HepG2 (cell line): ENCODE measurements at regions not wholly inside any gene's neighbourhood (a gene's known extent, or its start where the extent isn't known, plus 50 kb on each side); places are given as distances from the start of the nearest gene placed in this dataset.

Source experiments
- ATAC-seq: fragments of 200-7000 bp; cut with Tn5 transposase; 3 replicates; pipeline ENCODE4 v1.9.1; 2020; ENCODE audit warnings: mild to moderate bottlenecking, moderate library complexity
- BruUV-seq: library from RNA; stranded (reverse); fragments of 400-500 nt; replicated peaks from 2 replicates; lab custom pipeline; 2021; lab: Mats Ljungman, UMichigan
- CTCF ChIA-PET: fragments of 300-600 bp; formaldehyde crosslinking; extraction: SDS; loops from one replicate; lab custom pipeline; 2021; ENCODE audit warnings: low total read pairs, inconsistent platforms, low intra/inter-chr PET ratio; lab: Yijun Ruan, JAX
- POLR2A ChIA-PET: fragments of 350-600 bp; sonication (Branson Sonifier 250); formaldehyde crosslinking; loops from one replicate; lab custom pipeline; 2020; ENCODE audit warnings: antibody characterized with exemption, inconsistent platforms; lab: Yijun Ruan, JAX
- DNase-seq: peaks from one replicate; pipeline ENCODE4 v3.0.0-alpha.2; 2015; ENCODE audit warnings: low spot score
- FAIRE-seq: peaks from 3 replicates; lab custom pipeline; 2011; peaks lifted over from hg19 to GRCh38; lab: Jason Lieb, UNC
- H2AFZ ChIP-seq: one replicate; pipeline ENCODE4 v1.6.1; 2011; ENCODE audit warnings: low read length, inconsistent platforms
- H3K27ac ChIP-seq: fragments of 300-600 bp; 3 replicates; pipeline ENCODE4 v1.8.0; 2011; ENCODE audit warnings: mixed run types, mild to moderate bottlenecking, mixed read lengths, low read length, inconsistent platforms; ENCODE audit not compliant: insufficient read depth; ENCODE audit errors: extremely low read length
- H3K27me3 ChIP-seq, 2 experiments: fragments of 200-600 bp in 1 of 2; 2 replicates in 1 of 2; 3 replicates in 1 of 2; pipeline versions ENCODE4 v1.6.0 to v1.8.0; 2011; ENCODE audit warnings: low read length in 2 of 2, mild to moderate bottlenecking in 2 of 2, moderate library complexity in 2 of 2, inconsistent platforms in 1 of 2; ENCODE audit not compliant: insufficient read depth in 2 of 2, control insufficient read depth in 1 of 2
- H3K36me3 ChIP-seq, 2 experiments: fragments of 200-600 bp in 1 of 2; replicated peaks in 1 of 2; 2 replicates in 1 of 2; 3 replicates in 1 of 2; pipeline versions ENCODE4 v1.5.1 to v1.8.0; 2011; ENCODE audit warnings: low read length in 2 of 2, inconsistent platforms in 1 of 2; ENCODE audit not compliant: insufficient read depth in 2 of 2, control insufficient read depth in 1 of 2
- H3K4me1 ChIP-seq: 2 replicates; pipeline ENCODE4 v1.5.1; 2012; ENCODE audit warnings: low read length, inconsistent platforms; ENCODE audit not compliant: insufficient read depth
- H3K4me2 ChIP-seq: 2 replicates; pipeline ENCODE4 v1.6.0; 2011; ENCODE audit warnings: low read depth, low read length, inconsistent platforms
- H3K4me3 ChIP-seq, 3 experiments: fragments of 200-600 bp in 1 of 3; sonication (generic), shearing (Covaris generic) in 1 of 3; replicated peaks in 1 of 3; 2 replicates each; pipeline ENCODE4 v1.5.1; 2011 to 2016; ENCODE audit warnings: low read length in 3 of 3, inconsistent platforms in 2 of 3, low read depth in 2 of 3, mild to moderate bottlenecking in 2 of 3, control low read depth in 1 of 3, mixed read lengths in 1 of 3; ENCODE audit not compliant: insufficient read depth in 1 of 3
- H3K79me2 ChIP-seq: one replicate; pipeline ENCODE4 v1.6.1; 2011; ENCODE audit warnings: low read length, inconsistent platforms; ENCODE audit not compliant: insufficient read depth
- H3K9ac ChIP-seq: 2 replicates; pipeline ENCODE4 v1.6.0; 2011; ENCODE audit warnings: mild to moderate bottlenecking, low read depth, low read length, inconsistent platforms; ENCODE audit not compliant: insufficient read depth
- H3K9me3 ChIP-seq: 2 replicates; pipeline ENCODE4 v1.5.1; 2012; ENCODE audit warnings: mild to moderate bottlenecking, low read length
- H4K20me1 ChIP-seq: 2 replicates; pipeline ENCODE4 v1.6.0; 2011; ENCODE audit warnings: inconsistent platforms, mild to moderate bottlenecking, low read length, moderate library complexity; ENCODE audit not compliant: insufficient read depth
- ATF3 ChIP-seq: sonication (generic); formaldehyde crosslinking; IDR thresholded peaks from 2 replicates; pipeline ENCODE4 v1.4.0; 2020; ENCODE audit warnings: missing genetic modification reagents
- BCL6 ChIP-seq: IDR thresholded peaks from 2 replicates; pipeline ENCODE4 v1.6.1; 2016; ENCODE audit warnings: missing genetic modification reagents, missing compliant biosample characterization
- FOXO1 ChIP-seq: sonication (generic); formaldehyde crosslinking; IDR thresholded peaks from 2 replicates; pipeline ENCODE4 v1.4.0; 2020; ENCODE audit warnings: missing genetic modification reagents
- ISX ChIP-seq: sonication (generic); formaldehyde crosslinking; conservative IDR thresholded peaks from 2 replicates; pipeline ENCODE4 v1.5.0; 2020; ENCODE audit warnings: missing genetic modification reagents
- KLF15 ChIP-seq: sonication (generic); formaldehyde crosslinking; IDR thresholded peaks from 2 replicates; pipeline ENCODE4 v1.8.1; 2023; ENCODE audit warnings: borderline replicate concordance, mild to moderate bottlenecking, inconsistent platforms, missing genetic modification reagents, mixed read lengths
- POGZ ChIP-seq: sonication (generic); formaldehyde crosslinking; IDR thresholded peaks from 2 replicates; pipeline ENCODE4 v1.4.0; 2020; ENCODE audit warnings: mild to moderate bottlenecking, missing genetic modification reagents
- RORA ChIP-seq: sonication (generic); formaldehyde crosslinking; IDR thresholded peaks from 2 replicates; pipeline ENCODE4 v1.5.0; 2020; ENCODE audit warnings: mild to moderate bottlenecking, missing genetic modification reagents, moderate library complexity
- SMARCC2 ChIP-seq: fragments of 450-650 bp; IDR thresholded peaks from 2 replicates; pipeline ENCODE4 v1.6.1; 2017; ENCODE audit warnings: antibody characterized with exemption, mild to moderate bottlenecking
- ZBTB49 ChIP-seq: sonication (generic); formaldehyde crosslinking; IDR thresholded peaks from 2 replicates; pipeline ENCODE4 v1.4.0; 2020; ENCODE audit warnings: missing genetic modification reagents, borderline replicate concordance
- ZFP41 ChIP-seq: sonication (generic); formaldehyde crosslinking; IDR thresholded peaks from 2 replicates; pipeline ENCODE4 v1.4.0; 2020; ENCODE audit warnings: mild to moderate bottlenecking, missing genetic modification reagents, borderline replicate concordance
- ZNF232 ChIP-seq: sonication (generic); formaldehyde crosslinking; IDR thresholded peaks from 2 replicates; pipeline ENCODE4 v1.4.0; 2020; ENCODE audit warnings: missing genetic modification reagents, borderline replicate concordance
- ZNF710 ChIP-seq: sonication (generic); formaldehyde crosslinking; IDR thresholded peaks from 2 replicates; pipeline ENCODE4 v1.5.0; 2020; ENCODE audit warnings: mild to moderate bottlenecking, missing genetic modification reagents, borderline replicate concordance
- WGBS: methylation state at CpG from one replicate; pipeline ENCODE4 v1.1.6; 2017; ENCODE audit warnings: low lambda C conversion rate; 5-methylcytosine and 5-hydroxymethylcytosine counted together
- in situ Hi-C: cut with HindIII; loops from 2 replicates; pipeline ENCODE4 v1.10.0; 2017; ENCODE audit warnings: low pct_unique_long_range_greater_than_20kb; ENCODE audit not compliant: extremely low pct_ligation_motif_present
- intact Hi-C: fragments of 100-400 bp; cut with micrococcal nuclease; formaldehyde crosslinking; loops from one replicate; pipeline ENCODE4 v1.10.0; 2022; ENCODE audit not compliant: unreplicated experiment

- TF ChIP-seq RORA (CRISPR knock-in tag) (no peak), KLF15 (no peak), ZNF232 (CRISPR knock-in tag) (no peak), BCL6 (CRISPR knock-in tag) (no peak), ZNF710 (no peak), FOXO1 (CRISPR knock-in tag) (no peak), POGZ (CRISPR knock-in tag) (no peak), ZFP41 (CRISPR knock-in tag) (no peak), SMARCC2 (no peak), ATF3 (CRISPR knock-in tag) (no peak), ZBTB49 (CRISPR knock-in tag) (no peak), ISX (CRISPR knock-in tag) (no peak)
- H3K79me2 ChIP-seq = no peaks in the 10 kb centered on the region
- FAIRE-seq = no peak
- in situ Hi-C loops (no loop called here), intact Hi-C loops (no loop called here)
- H4K20me1 ChIP-seq = no peaks in the 10 kb centered on the region
- H3K4me3 ChIP-seq = no peak overlapping the region
- WGBS = 3% methylated on average over 1 of the region's 1 CpG
- H3K4me1 ChIP-seq = no peaks in the 10 kb centered on the region
- ATAC-seq = no peak
- no peak overlapping the region for H3K4me2 ChIP-seq
- no peak overlapping the region for H3K9ac ChIP-seq
- no peak for DNase-seq
- no TSS peak for BruUV-seq
- no peak overlapping the region for H3K27ac ChIP-seq
- H2AFZ ChIP-seq = no peak overlapping the region
- no peaks in the 10 kb centered on the region for H3K36me3 ChIP-seq
- ChIA-PET POLR2A (no interaction called here), CTCF (no interaction called here)
- H3K9me3 ChIP-seq = peaks cover 83% of the 10 kb centered on the region
- H3K27me3 ChIP-seq = no peaks in the 10 kb centered on the region
Observed at GRCh38 chr14:28023853-28024252, 742.7 kb upstream of the FOXG1 start.
